OCI-LY7 (cell line): ENCODE measurements at regions not wholly inside any gene's neighbourhood (a gene's known extent, or its start where the extent isn't known, plus 50 kb on each side); places are given as distances from the start of the nearest gene placed in this dataset.
"Not testable (repeated sequence)": the region's sequence is repeated elsewhere in the genome, so short reads cannot be mapped to it uniquely, and the experiment has no call there.

Experiments used
- BruUV-seq: library from RNA; stranded (reverse); fragments of 400-500 nt; replicated peaks from 2 replicates; lab custom pipeline; 2021; lab: Mats Ljungman, UMichigan
- CTCF ChIA-PET: fragments of 300-600 bp; sonication (Branson Sonifier 250); formaldehyde crosslinking; loops from one replicate; lab custom pipeline; 2022; ENCODE audit warnings: antibody characterized with exemption; ENCODE audit not compliant: unreplicated experiment; lab: Charles Lee
- POLR2A ChIA-PET: fragments of 300-600 bp; sonication (Branson Sonifier 250); formaldehyde crosslinking; loops from one replicate; lab custom pipeline; 2022; ENCODE audit warnings: antibody characterized with exemption; lab: Charles Lee
- DNase-seq: peaks from one replicate; pipeline ENCODE4 v3.0.0-alpha.2; 2015; ENCODE audit warnings: low spot score
- H2AFZ ChIP-seq: fragments of 200-600 bp; sonication (generic), shearing (Covaris generic); 2 replicates; pipeline ENCODE4 v1.6.1; 2014; ENCODE audit warnings: mild to moderate bottlenecking, antibody characterized with exemption, low read length, moderate library complexity
- H3K27ac ChIP-seq: fragments of 200-600 bp; sonication (generic); 2 replicates; pipeline ENCODE4 v1.5.1; 2014; ENCODE audit warnings: mixed run types, low read depth, mild to moderate bottlenecking, moderate library complexity, low read length, inconsistent platforms; ENCODE audit not compliant: poor library complexity, severe bottlenecking
- H3K36me3 ChIP-seq: fragments of 200-600 bp; sonication (generic); 2 replicates; pipeline ENCODE4 v1.6.1; 2014; ENCODE audit warnings: mild to moderate bottlenecking, antibody characterized with exemption, low read length, moderate library complexity, mixed read lengths; ENCODE audit not compliant: insufficient read depth
- H3K4me1 ChIP-seq: fragments of 200-600 bp; sonication (generic); 2 replicates; pipeline ENCODE4 v1.5.1; 2014; ENCODE audit warnings: mild to moderate bottlenecking, low read length; ENCODE audit not compliant: insufficient read depth, poor library complexity, severe bottlenecking
- H3K4me2 ChIP-seq: fragments of 200-600 bp; sonication (generic); 2 replicates; pipeline ENCODE4 v1.6.1; 2014; ENCODE audit warnings: mild to moderate bottlenecking, low read length
- H3K4me3 ChIP-seq: fragments of 200-600 bp; sonication (generic); 2 replicates; pipeline ENCODE4 v1.5.1; 2014; ENCODE audit warnings: mild to moderate bottlenecking, low read depth, low read length; ENCODE audit not compliant: poor library complexity, severe bottlenecking
- H3K79me2 ChIP-seq: fragments of 200-600 bp; sonication (generic); 2 replicates; pipeline ENCODE4 v1.6.1; 2016; ENCODE audit warnings: low read depth, mild to moderate bottlenecking, low read length, moderate library complexity, mixed read lengths; ENCODE audit not compliant: insufficient read depth
- H3K9me2 ChIP-seq: fragments of 200-600 bp; sonication (generic); 2 replicates; pipeline ENCODE4 v1.6.1; 2016; ENCODE audit warnings: mild to moderate bottlenecking, low read length, mixed read lengths; ENCODE audit not compliant: insufficient read depth
- H3K9me3 ChIP-seq: fragments of 200-600 bp; sonication (generic); 2 replicates; pipeline ENCODE4 v1.6.1; 2014; ENCODE audit warnings: mild to moderate bottlenecking, mixed run types, low read length, mixed read lengths
- H4K20me1 ChIP-seq: fragments of 200-600 bp; sonication (generic); 2 replicates; pipeline ENCODE4 v1.6.1; 2014; ENCODE audit warnings: mild to moderate bottlenecking, antibody characterized with exemption, low read length, moderate library complexity, mixed read lengths; ENCODE audit not compliant: insufficient read depth
- EZH2phosphoT487 ChIP-seq: fragments of 200-600 bp; sonication (generic); IDR thresholded peaks from 2 replicates; pipeline ENCODE4 v1.6.1; 2018; ENCODE audit warnings: low read depth, borderline replicate concordance, mild to moderate bottlenecking, mixed run types, antibody characterized with exemption, low read length, moderate library complexity, mixed read lengths
- intact Hi-C: fragments of 100-400 bp; cut with micrococcal nuclease; formaldehyde crosslinking; loops from one replicate; pipeline ENCODE4 v1.10.0; 2022; ENCODE audit not compliant: unreplicated experiment
- TF ChIP-seq, protein P1 (sequence below): fragments of 200-600 bp; sonication (generic); conservative IDR thresholded peaks from 2 replicates; pipeline ENCODE4 v1.5.1; 2014; ENCODE audit warnings: mild to moderate bottlenecking, antibody characterized with exemption, low read length, moderate library complexity, mixed read lengths

- POLR2A ChIA-PET: interaction anchor here (0.7 to 0.8 kb wide), 2 partner anchors 19 to 879 kb away, joined by 4 read pairs; no protein-coding TSS in a partner anchor
- CTCF ChIA-PET: no interaction called here
- Histone ChIP-seq H3K4me3 (no peak overlapping the region), H3K9me2 (no peaks in the 10 kb centered on the region), H3K79me2 (no peaks in the 10 kb centered on the region), H2AFZ (no peak overlapping the region), H3K27ac (no peak overlapping the region), H3K4me2 (no peak overlapping the region), H3K4me1 (no peaks in the 10 kb centered on the region), H3K9me3 (no peaks in the 10 kb centered on the region), H3K36me3 (no peaks in the 10 kb centered on the region), H4K20me1 (no peaks in the 10 kb centered on the region)
- intact Hi-C loops: no loop called here
- TF ChIP-seq, protein P1, sequence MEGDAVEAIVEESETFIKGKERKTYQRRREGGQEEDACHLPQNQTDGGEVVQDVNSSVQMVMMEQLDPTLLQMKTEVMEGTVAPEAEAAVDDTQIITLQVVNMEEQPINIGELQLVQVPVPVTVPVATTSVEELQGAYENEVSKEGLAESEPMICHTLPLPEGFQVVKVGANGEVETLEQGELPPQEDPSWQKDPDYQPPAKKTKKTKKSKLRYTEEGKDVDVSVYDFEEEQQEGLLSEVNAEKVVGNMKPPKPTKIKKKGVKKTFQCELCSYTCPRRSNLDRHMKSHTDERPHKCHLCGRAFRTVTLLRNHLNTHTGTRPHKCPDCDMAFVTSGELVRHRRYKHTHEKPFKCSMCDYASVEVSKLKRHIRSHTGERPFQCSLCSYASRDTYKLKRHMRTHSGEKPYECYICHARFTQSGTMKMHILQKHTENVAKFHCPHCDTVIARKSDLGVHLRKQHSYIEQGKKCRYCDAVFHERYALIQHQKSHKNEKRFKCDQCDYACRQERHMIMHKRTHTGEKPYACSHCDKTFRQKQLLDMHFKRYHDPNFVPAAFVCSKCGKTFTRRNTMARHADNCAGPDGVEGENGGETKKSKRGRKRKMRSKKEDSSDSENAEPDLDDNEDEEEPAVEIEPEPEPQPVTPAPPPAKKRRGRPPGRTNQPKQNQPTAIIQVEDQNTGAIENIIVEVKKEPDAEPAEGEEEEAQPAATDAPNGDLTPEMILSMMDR: no peak
- TF ChIP-seq EZH2phosphoT487: no peak
- no peak for DNase-seq
- no TSS peak for BruUV-seq
Observed at GRCh38 chr3:26307787-26308186, 314.8 kb upstream of the LRRC3B start.

DNA sequence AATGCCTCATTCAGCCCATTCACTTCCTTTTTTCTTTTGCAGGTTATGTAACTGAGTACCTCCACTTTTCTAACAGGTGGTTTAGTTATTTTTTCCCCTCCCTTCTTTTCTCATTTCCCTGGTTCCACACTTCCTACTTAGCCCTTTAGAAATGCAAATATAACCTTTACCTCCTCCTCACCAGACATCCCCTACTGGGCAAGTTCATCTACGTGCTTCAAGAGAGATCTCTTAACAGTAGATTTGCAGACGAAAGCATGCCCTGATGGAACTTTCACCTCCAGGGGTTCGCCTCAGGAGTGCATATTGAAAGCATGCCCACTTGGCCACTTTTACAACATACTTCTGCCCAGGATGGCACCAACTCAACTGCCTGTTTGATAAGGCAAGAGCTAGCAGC lies 314.1 kb upstream of the LRRC3B start:
- no peak overlapping the region for H3K27ac ChIP-seq
- no TSS peak for BruUV-seq
- H3K4me1 ChIP-seq: no peaks in the 10 kb centered on the region
- no peak overlapping the region for H3K4me2 ChIP-seq
- no peak overlapping the region for H3K4me3 ChIP-seq
- no peaks in the 10 kb centered on the region for H4K20me1 ChIP-seq
- no peaks in the 10 kb centered on the region for H3K9me3 ChIP-seq
- POLR2A ChIA-PET: interaction anchor here (0.6 to 0.7 kb wide), 2 partner anchors 18 to 244 kb away, joined by 3 to 4 read pairs; no protein-coding TSS in a partner anchor
- TF ChIP-seq, protein P1: no peak
- no peak for TF ChIP-seq EZH2phosphoT487
- intact Hi-C loops: no loop called here
- DNase-seq: no peak
- no peaks in the 10 kb centered on the region for H3K9me2 ChIP-seq
- no peaks in the 10 kb centered on the region for H3K36me3 ChIP-seq
- no peaks in the 10 kb centered on the region for H3K79me2 ChIP-seq
- CTCF ChIA-PET: no interaction called here
- no peak overlapping the region for H2AFZ ChIP-seq

GRCh38 chr3:26309536-26309935 lies 313.0 kb upstream of the LRRC3B start:
- H3K4me3 ChIP-seq, H3K9me2 ChIP-seq, DNase-seq, H3K9me3 ChIP-seq, H2AFZ ChIP-seq, intact Hi-C loops, H3K4me2 ChIP-seq, H3K79me2 ChIP-seq, H3K4me1 ChIP-seq, BruUV-seq, CTCF ChIA-PET, H3K36me3 ChIP-seq, H4K20me1 ChIP-seq, H3K27ac ChIP-seq, POLR2A ChIA-PET: not testable (repeated sequence)
